Hepatocyte (in vitro differentiated cells): ENCODE measurements at regions not wholly inside any gene's neighbourhood (a gene's known extent, or its start where the extent isn't known, plus 50 kb on each side); places are given as distances from the start of the nearest gene placed in this dataset.

Experiments used
- DNase-seq: peaks from one replicate; pipeline ENCODE4 v3.0.0-alpha.2; 2016; ENCODE audit warnings: low spot score
- H2AFZ ChIP-seq: fragments of 200-600 bp; sonication (generic); 2 replicates; pipeline ENCODE4 v1.6.0; 2016; ENCODE audit warnings: antibody characterized with exemption, mild to moderate bottlenecking
- H3K27ac ChIP-seq: fragments of 200-600 bp; sonication (generic); 2 replicates; pipeline ENCODE4 v1.5.1; 2016; ENCODE audit warnings: mild to moderate bottlenecking
- H3K27me3 ChIP-seq: fragments of 200-600 bp; sonication (generic); 2 replicates; pipeline ENCODE4 v1.6.1; 2016
- H3K36me3 ChIP-seq: fragments of 200-600 bp; sonication (generic); replicated peaks from 2 replicates; pipeline ENCODE4 v1.5.1; 2016; ENCODE audit warnings: low read depth; ENCODE audit not compliant: insufficient read depth
- H3K4me1 ChIP-seq: fragments of 200-600 bp; sonication (generic); 2 replicates; pipeline ENCODE4 v1.5.1; 2016; ENCODE audit warnings: mild to moderate bottlenecking, moderate library complexity; ENCODE audit not compliant: insufficient read depth
- H3K4me2 ChIP-seq: fragments of 200-600 bp; sonication (generic); 2 replicates; pipeline ENCODE4 v1.6.0; 2016
- H3K4me3 ChIP-seq: fragments of 200-600 bp; sonication (generic); 2 replicates; pipeline ENCODE4 v1.5.1; 2016; ENCODE audit warnings: mild to moderate bottlenecking
- H3K79me2 ChIP-seq: fragments of 200-600 bp; sonication (generic); 2 replicates; pipeline ENCODE4 v1.6.0; 2017; ENCODE audit warnings: mild to moderate bottlenecking
- H3K9me2 ChIP-seq: fragments of 200-600 bp; sonication (generic); replicated peaks from 2 replicates; pipeline ENCODE4 v1.6.0; 2017; ENCODE audit warnings: mild to moderate bottlenecking; ENCODE audit not compliant: insufficient read depth
- H3K9me3 ChIP-seq: fragments of 200-600 bp; sonication (generic); 2 replicates; pipeline ENCODE4 v1.5.1; 2016; ENCODE audit warnings: low read depth, mild to moderate bottlenecking
- H4K20me1 ChIP-seq: fragments of 200-600 bp; sonication (generic); 2 replicates; pipeline ENCODE4 v1.6.0; 2016; ENCODE audit warnings: mild to moderate bottlenecking; ENCODE audit not compliant: insufficient read depth, poor library complexity, severe bottlenecking
- CTCF ChIP-seq: fragments of 200-600 bp; sonication (generic); IDR thresholded peaks from 2 replicates; pipeline ENCODE4 v1.5.1; 2016; ENCODE audit warnings: antibody characterized with exemption, mild to moderate bottlenecking; ENCODE audit not compliant: poor library complexity
- EZH2 ChIP-seq: fragments of 200-600 bp; sonication (generic); IDR thresholded peaks from 2 replicates; pipeline ENCODE4 v1.6.1; 2016; ENCODE audit warnings: antibody characterized with exemption, mild to moderate bottlenecking, borderline replicate concordance
- EZH2phosphoT487 ChIP-seq: fragments of 200-600 bp; sonication (generic); IDR thresholded peaks from one replicate; pipeline ENCODE4 v1.6.1; 2018; ENCODE audit warnings: antibody characterized with exemption, mild to moderate bottlenecking, low read depth, moderate library complexity; ENCODE audit not compliant: unreplicated experiment, severe bottlenecking
- WGBS: methylation state at CpG from one replicate; pipeline ENCODE4 v1.1.6; 2016; ENCODE audit warnings: low lambda C conversion rate; ENCODE audit errors: missing lambda C conversion rate; 5-methylcytosine and 5-hydroxymethylcytosine counted together

DNA sequence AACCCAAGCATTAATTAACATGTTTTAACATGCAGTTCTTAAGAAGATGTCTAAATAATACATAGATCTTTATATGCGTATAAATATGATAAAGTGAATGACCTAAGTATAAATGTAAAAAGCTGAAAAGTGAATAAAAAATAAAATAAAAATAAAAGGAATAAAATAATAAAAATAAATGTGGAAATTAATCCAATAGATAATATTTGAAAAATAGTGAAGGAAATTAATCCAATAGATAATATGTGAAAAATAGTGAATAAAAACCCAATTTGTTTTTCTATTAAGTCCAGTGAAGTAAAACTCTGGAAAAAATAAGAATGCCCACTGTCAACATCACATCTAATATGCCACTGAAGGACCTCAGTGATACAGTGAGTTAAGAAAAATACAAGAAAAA, 180.6 kb upstream of the SLC27A6 start:
- H3K9me2 ChIP-seq = no peaks in the 10 kb centered on the region
- TF ChIP-seq EZH2phosphoT487 (no peak), EZH2 (no peak), CTCF (no peak)
- H3K79me2 ChIP-seq = no peaks in the 10 kb centered on the region
- H3K9me3 ChIP-seq = no peaks in the 10 kb centered on the region
- no peak overlapping the region for H2AFZ ChIP-seq
- H3K36me3 ChIP-seq = no peaks in the 10 kb centered on the region
- no peak overlapping the region for H3K27ac ChIP-seq
- H3K27me3 ChIP-seq = no peaks in the 10 kb centered on the region
- H3K4me2 ChIP-seq = no peak overlapping the region
- no peak overlapping the region for H3K4me3 ChIP-seq
- H4K20me1 ChIP-seq = no peaks in the 10 kb centered on the region
- WGBS = 92% methylated on average over 1 of the region's 1 CpG
- H3K4me1 ChIP-seq = no peaks in the 10 kb centered on the region
- no peak for DNase-seq

DNA sequence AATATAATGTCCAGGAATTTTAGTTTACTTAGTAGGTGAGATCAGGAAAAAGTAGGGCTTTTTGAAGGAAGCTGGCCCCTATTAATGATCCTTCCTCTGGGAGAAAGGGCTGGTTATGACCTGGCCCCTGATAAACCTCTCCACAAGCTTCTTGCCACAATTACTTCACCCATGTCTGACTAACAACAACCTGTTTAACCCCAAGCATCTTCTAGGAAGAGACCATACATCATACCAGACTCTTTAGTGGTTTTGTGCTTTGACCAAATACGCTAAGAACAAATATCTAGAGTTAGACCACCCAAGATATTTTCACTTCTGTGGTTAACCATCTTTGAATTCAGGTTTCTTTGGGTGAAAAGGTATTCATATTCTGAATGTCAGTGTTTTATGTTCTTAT, 174.0 kb upstream of the SLC27A6 start:
- Histone ChIP-seq H2AFZ (no peak overlapping the region), H3K4me3 (no peak overlapping the region), H4K20me1 (no peaks in the 10 kb centered on the region), H3K27ac (no peak overlapping the region), H3K79me2 (no peaks in the 10 kb centered on the region), H3K9me2 (no peaks in the 10 kb centered on the region), H3K36me3 (no peaks in the 10 kb centered on the region), H3K4me1 (no peaks in the 10 kb centered on the region), H3K9me3 (no peaks in the 10 kb centered on the region), H3K4me2 (no peak overlapping the region), H3K27me3 (no peaks in the 10 kb centered on the region)
- 100% methylated on average over 1 of the region's 1 CpG for WGBS
- TF ChIP-seq CTCF = no peak
- TF ChIP-seq EZH2phosphoT487 = no peak
- no peak for TF ChIP-seq EZH2
- DNase-seq = no peak

DNA sequence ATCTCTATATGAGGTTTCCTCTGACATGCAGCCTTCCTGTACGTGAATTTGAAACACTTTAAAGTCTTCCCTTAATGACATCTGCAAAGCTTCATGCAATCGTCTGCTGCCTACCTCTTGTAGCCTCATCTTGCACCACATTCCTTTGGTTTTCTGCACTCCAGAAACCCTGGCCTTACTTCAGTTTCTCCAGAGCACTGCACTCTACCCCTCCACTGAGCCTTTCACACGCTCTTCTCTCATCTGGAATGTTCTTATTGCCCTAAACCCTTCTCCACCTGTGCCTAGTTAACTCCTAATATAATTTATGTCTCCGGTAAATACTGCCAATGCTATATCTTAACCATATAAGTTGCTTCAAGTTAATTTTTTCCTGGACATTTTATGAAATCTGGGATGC, 168.8 kb upstream of the SLC27A6 start:
- H3K79me2 ChIP-seq = no peaks in the 10 kb centered on the region
- no peaks in the 10 kb centered on the region for H3K9me3 ChIP-seq
- no peaks in the 10 kb centered on the region for H3K27me3 ChIP-seq
- WGBS = 69% methylated on average over 4 of the region's 4 CpGs
- no peaks in the 10 kb centered on the region for H3K9me2 ChIP-seq
- H3K4me2 ChIP-seq = no peak overlapping the region
- H3K4me3 ChIP-seq = no peak overlapping the region
- TF ChIP-seq EZH2 = no peak
- no peak for TF ChIP-seq EZH2phosphoT487
- TF ChIP-seq CTCF = no peak
- H2AFZ ChIP-seq = no peak overlapping the region
- H4K20me1 ChIP-seq = no peaks in the 10 kb centered on the region
- H3K36me3 ChIP-seq = no peaks in the 10 kb centered on the region
- H3K4me1 ChIP-seq = no peaks in the 10 kb centered on the region
- H3K27ac ChIP-seq = no peak overlapping the region
- no peak for DNase-seq

- Histone ChIP-seq H3K9me3 (no peaks in the 10 kb centered on the region), H3K4me2 (no peak overlapping the region), H3K4me3 (no peak overlapping the region), H3K4me1 (no peaks in the 10 kb centered on the region), H2AFZ (no peak overlapping the region), H3K27me3 (no peaks in the 10 kb centered on the region), H4K20me1 (no peaks in the 10 kb centered on the region), H3K27ac (no peak overlapping the region), H3K36me3 (no peaks in the 10 kb centered on the region), H3K9me2 (no peaks in the 10 kb centered on the region), H3K79me2 (no peaks in the 10 kb centered on the region)
- TF ChIP-seq EZH2 (no peak), EZH2phosphoT487 (no peak), CTCF (no peak)
- DNase-seq = no peak
These were observed 166.4 kb upstream of the SLC27A6 start for GRCh38 chr5:128798871-128799270.
